Activated CD4-positive, CD25-positive, alpha-beta regulatory T cell treated with anti-CD3 and anti-CD28 coated beads, Interleukin-2, amount 50 U/mL, for 24 hours (primary cell): ENCODE measurements at regions not wholly inside any gene's neighbourhood (a gene's known extent, or its start where the extent isn't known, plus 50 kb on each side); places are given as distances from the start of the nearest gene placed in this dataset.

ENCODE experiments used
- ATAC-seq, 2 donors: fragments of 150-1000 bp; cut with Tn5 transposase; one replicate each; pipeline ENCODE4 v1.10.0; 2021; ENCODE audit warnings: mild to moderate bottlenecking in 1 of 2, moderate library complexity in 1 of 2

GRCh38 chr13:47027780-47028437 is 131.1 kb upstream of the HTR2A start:
- ATAC-seq, result no peak

GRCh38 chr13:47025791-47026447 is 129.1 kb upstream of the HTR2A start:
- no peak for ATAC-seq

DNA sequence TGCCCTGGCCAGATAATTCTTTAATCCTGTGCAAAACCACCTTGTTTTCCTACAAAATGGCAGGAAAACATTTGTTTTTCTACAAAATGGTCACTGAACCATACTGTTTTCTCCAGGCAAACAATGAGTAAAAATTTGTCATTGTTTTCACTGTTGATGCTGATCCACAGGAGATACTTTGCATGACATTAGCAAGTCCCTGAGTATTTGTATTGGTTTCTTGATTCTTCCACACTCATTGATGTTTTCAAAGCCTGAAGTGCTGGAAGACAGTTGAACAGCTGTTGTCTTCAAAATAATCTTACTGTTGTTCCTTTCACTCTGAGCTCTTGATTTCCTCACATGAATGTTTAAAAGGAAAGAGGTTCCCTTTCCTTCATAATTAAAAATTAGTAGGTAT is 123.1 kb upstream of the HTR2A start:
- no peak for ATAC-seq

- no peak for ATAC-seq
Measured at GRCh38 chr13:47017476-47017875, 120.6 kb upstream of the HTR2A start.

- ATAC-seq, result no peak
Measured at GRCh38 chr13:47008318-47008717, 111.5 kb upstream of the HTR2A start.

GRCh38 chr13:47005756-47006414 is 109.0 kb upstream of the HTR2A start:
- ATAC-seq, result no peak

DNA sequence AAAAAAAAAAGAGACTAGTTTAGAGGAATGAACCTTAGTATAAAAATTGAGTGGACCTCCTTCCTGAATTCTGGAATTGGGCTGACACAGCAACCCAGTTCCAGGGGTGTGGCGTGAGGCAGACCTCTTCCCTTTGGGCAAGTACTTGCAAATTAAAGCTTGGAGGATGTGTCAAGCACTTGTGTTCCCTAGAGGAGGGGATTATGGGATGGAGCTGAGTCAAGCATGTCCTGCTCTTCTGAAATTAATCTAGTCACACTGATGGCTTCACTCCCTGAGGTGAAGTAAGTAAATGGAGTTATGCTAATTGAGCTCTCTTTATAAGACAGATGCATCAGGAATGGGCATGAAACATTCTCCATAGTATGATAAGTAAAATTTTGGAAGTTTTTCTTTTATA is 107.7 kb upstream of the HTR2A start:
- no peak for ATAC-seq

GRCh38 chr13:47004027-47004426 is 107.2 kb upstream of the HTR2A start:
- ATAC-seq, result no peak

DNA sequence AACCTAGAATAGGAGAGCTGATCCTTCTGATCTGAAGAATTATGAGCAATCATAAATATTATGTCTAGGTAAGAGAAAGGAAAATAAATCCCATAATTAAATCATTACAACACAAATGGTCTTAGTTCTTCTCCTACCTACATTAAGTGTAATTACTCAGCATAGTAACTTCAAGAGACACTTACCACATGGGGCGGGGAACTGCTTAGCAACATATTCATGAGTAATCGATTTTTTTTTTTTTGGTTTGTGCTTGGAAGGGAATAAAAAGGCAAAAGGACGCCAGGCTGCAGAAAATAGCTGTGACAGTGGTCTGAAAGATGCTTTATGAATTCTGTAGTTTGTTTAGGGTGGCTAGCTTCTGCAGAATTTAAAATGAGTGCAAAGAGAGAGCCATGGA is 103.3 kb upstream of the HTR2A start:
- no peak for ATAC-seq

DNA sequence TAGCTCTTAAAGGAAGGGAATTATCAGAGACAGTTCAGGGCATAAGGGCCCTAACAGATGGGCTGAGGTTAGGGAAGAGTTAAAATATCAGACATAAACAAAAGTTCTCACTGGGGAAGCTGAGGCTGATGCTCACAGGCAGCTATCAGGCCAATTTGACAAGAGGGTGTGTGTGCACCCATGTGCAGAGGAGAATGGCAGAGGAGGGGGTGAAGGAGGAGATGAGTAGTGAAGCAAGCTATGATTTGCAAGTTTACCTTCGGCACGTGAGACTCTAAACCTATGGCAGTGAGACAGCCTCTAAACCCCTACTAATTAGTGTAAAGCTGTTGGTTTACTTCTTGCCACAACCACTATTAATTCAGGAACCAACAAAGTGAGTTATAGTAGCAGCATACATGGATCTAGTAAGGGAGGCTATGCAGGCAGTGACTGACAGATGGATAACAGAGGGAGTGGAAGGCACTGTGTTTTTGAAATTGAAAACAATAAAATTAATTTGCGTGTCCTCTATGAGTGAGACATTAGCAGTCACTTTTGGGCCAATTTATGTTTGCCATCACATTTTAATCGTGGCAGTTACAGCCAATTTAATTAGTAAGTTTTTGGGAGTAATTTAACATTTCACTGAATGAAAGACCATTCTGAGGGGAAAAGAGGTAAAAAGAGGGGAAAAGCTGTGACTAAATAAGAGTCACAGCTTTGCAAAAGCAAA is 99.6 kb upstream of the HTR2A start:
- ATAC-seq, result no peak

GRCh38 chr13:46995874-46996273 is 99.0 kb upstream of the HTR2A start:
- ATAC-seq, result no peak

GRCh38 chr13:46994492-46994891 is 97.6 kb upstream of the HTR2A start:
- no peak for ATAC-seq

DNA sequence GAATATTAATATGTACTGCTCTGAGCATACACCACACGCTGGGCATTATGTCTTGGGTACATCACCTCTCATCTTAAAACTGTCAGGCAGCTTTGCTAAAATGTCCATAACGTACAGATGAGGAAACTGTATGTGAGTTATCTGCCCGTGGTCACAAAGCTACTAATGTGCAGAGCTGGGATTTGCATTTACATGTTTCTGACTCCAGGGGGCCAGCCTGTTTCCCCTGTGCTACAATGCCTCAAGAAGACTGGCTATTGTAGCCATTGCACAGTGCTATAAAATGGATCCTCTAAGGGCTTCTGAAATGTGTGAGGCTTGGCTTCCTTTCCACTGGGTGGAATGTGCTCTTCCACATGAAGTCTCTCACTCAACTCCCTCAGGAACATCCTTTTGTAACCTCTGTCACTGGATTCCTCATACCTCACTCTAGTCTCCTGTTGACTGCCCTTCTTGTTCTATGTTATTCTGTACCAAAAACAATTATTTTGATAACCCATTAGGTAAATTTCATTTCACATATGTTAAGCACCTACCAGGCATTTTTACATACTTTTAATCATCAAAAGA is 95.6 kb upstream of the HTR2A start:
- ATAC-seq, result no peak

DNA sequence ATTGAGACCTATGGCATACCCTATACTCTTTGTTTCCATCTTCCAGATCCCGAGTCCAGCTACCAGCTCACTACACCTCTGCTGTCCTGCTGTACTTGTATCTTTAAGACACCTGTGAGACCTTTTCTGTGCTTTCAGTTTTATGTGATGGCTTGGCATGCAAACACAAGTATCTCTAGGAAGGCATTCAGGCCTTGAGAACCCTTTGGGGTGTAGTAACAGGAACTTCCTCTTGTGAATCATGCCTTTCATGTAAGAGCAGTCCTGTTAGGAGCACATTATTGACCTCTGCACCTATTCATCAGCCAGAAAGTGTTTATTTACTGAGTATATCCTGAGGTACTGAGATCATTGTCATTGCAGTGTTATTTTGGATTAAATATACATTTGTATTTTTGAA is 87.0 kb upstream of the HTR2A start:
- peak in 1 of 2 donors; percentile 13 for ATAC-seq

GRCh38 chr13:46982856-46983582 is 86.2 kb upstream of the HTR2A start:
- ATAC-seq, result peak; percentile 60 to 68

DNA sequence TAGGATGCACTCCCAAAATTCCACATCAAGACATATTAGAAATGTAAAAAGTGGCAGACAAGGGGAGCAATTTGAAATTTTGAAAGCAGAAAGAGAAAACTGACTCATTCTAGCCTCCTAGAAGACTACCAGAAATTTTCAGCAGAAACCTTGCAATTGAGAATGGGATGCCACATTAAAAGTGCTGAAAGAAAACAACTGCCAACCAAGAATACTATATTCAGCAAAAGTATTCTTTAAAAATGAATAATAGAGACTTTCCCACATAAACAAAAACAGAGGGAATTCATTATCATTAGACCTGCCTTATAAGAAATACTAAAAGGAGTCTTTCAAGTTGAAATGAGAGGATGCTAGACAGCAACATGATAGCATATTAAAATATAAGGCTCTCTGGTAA is 78.3 kb upstream of the HTR2A start:
- no peak for ATAC-seq

- ATAC-seq, result no peak
Measured at GRCh38 chr13:46968450-46968849, 71.6 kb upstream of the HTR2A start.

DNA sequence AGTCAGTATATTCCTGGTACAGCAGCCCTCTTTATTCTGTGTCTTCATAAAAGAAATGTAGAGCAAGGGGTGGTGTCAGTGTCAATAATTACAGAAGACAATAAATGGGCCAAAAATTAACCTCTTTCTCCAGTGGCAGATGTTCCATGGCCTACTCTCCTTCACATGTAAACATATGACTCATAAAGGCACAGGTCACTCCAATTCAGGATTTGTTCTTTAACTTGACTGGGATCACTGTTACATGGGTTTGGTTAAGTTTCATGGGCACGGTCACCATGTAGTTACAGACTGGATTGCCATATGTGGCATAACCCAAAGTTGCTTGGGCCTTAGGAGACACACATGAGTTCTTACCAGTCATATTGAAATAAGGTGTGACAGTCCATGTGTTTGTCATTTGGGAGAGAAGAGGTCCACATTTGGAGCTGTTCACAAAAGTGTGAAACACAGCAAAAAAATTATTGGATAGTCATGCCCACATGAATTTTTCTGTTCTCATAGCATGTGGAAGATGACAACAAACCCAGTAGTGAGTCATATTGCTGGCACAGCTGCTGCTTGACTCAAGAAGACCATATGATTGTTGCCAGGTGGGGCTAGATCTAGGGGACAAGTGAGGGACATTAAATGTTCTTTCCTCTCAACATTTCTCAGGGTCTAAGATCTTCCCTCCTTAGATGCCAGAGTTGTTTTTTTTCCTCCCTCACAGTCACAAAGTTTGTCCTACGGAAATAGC is 68.1 kb upstream of the HTR2A start:
- ATAC-seq, result no peak

- no peak for ATAC-seq
Measured at GRCh38 chr13:46963904-46964303, 67.1 kb upstream of the HTR2A start.

DNA sequence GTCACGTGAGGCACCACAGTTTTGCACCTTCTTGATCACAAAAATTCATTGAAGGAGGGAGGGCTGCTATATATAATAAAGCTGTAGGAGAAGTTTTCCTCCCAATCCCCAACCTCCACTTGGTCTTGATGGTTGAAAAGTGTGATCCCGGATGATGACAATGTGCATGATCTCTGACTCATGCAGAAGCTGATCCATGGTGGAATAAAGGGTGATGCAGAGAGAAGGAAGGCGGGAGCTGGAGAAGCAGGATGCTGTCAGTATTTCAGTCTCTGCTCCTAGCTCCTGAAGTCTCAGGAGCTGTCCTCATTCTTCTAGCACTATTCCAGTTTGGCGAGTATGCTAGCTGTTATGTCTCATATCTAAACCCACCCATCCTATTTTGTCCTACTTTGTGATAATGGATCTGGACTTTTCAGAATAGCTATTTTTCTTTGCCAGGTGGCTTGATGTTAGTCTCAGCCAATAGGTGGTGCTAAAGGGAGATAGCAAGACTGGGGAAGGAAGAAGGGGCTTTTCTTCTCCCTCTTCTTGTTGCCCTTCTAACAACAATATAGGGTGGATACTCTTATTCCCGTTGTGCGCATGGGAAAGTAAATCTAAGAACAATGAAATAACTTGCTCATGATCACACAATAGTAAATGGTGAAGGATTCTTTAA is 65.6 kb upstream of the HTR2A start:
- ATAC-seq, result no peak

DNA sequence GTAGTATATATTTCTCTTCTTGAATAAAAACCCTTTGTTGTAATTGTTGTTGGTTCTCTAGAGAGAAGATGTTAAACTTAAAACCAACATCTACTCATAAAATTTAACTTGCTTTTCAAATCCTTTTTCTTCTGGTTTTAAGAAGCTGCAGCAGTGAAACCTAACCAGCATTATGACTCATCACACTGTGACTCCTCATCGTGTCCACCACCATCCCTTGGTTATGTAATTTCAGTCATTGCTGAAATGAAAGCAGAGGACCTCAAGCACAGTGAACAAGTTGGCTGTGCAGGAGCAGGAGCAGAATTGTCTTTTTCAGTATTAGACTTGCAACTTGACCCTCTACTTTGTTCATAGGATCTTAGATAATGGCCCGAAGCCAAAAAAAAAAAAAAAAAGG is 64.9 kb upstream of the HTR2A start:
- ATAC-seq, result peak; percentile 35 to 55
